Neural cell (in vitro differentiated cells): ENCODE measurements at regions not wholly inside any gene's neighbourhood (a gene's known extent, or its start where the extent isn't known, plus 50 kb on each side); places are given as distances from the start of the nearest gene placed in this dataset.

Experiments
- H2AFZ ChIP-seq: fragments of 200-600, 300-800 bp; sonication (generic), shearing (Covaris generic); 2 replicates; pipeline ENCODE4 v1.6.0; 2014; ENCODE audit warnings: low read depth, mild to moderate bottlenecking, antibody characterized with exemption, low read length, moderate library complexity
- H3F3A ChIP-seq: fragments of 200-600 bp; shearing (Covaris generic); 2 replicates; pipeline ENCODE4 v1.6.1; 2016; ENCODE audit warnings: mild to moderate bottlenecking, moderate library complexity, mixed read lengths, antibody characterized with exemption, low read length; ENCODE audit not compliant: insufficient read depth, poor library complexity, severe bottlenecking
- H3K27ac ChIP-seq: fragments of 200-600, 300-800 bp; sonication (generic), shearing (Covaris generic); 2 replicates; pipeline ENCODE4 v1.5.1; 2014; ENCODE audit warnings: mild to moderate bottlenecking, low read length, moderate library complexity
- H3K27me3 ChIP-seq: fragments of 300-800, 200-600 bp; sonication (generic), shearing (Covaris generic); 2 replicates; pipeline ENCODE4 v1.6.0; 2014; ENCODE audit warnings: mild to moderate bottlenecking, low read depth, low read length, moderate library complexity; ENCODE audit not compliant: insufficient read depth
- H3K36me3 ChIP-seq: fragments of 300-800, 200-600 bp; sonication (generic), shearing (Covaris generic); 2 replicates; pipeline ENCODE4 v1.5.1; 2014; ENCODE audit warnings: mild to moderate bottlenecking, antibody characterized with exemption, low read length, moderate library complexity; ENCODE audit not compliant: insufficient read depth
- H3K4me2 ChIP-seq: fragments of 300-800, 200-600 bp; sonication (generic), shearing (Covaris generic); 2 replicates; pipeline ENCODE4 v1.6.0; 2014; ENCODE audit warnings: mild to moderate bottlenecking, low read length
- H3K4me3 ChIP-seq: fragments of 300-800, 200-600 bp; sonication (generic), shearing (Covaris generic); 2 replicates; pipeline ENCODE4 v1.5.1; 2014; ENCODE audit warnings: mild to moderate bottlenecking, low read length, moderate library complexity
- H3K79me2 ChIP-seq: fragments of 200-600 bp; shearing (Covaris generic); replicated peaks from 2 replicates; pipeline ENCODE4 v1.6.0; 2014; ENCODE audit warnings: mild to moderate bottlenecking, low read length, moderate library complexity; ENCODE audit not compliant: insufficient read depth
- H3K9ac ChIP-seq: fragments of 300-800, 200-600 bp; sonication (generic), shearing (Covaris generic); 2 replicates; pipeline ENCODE4 v1.6.1; 2016; ENCODE audit warnings: mild to moderate bottlenecking, low read length, mixed read lengths
- H3K9me2 ChIP-seq: fragments of 200-600 bp; shearing (Covaris generic); 2 replicates; pipeline ENCODE4 v1.6.1; 2016; ENCODE audit warnings: mild to moderate bottlenecking, low read length, mixed read lengths; ENCODE audit not compliant: insufficient read depth
- H3K9me3 ChIP-seq: fragments of 200-600, 300-800 bp; sonication (generic), shearing (Covaris generic); 2 replicates; pipeline ENCODE4 v1.6.1; 2016; ENCODE audit warnings: mild to moderate bottlenecking, mixed run types, low read length, moderate library complexity, mixed read lengths
- H4K20me1 ChIP-seq: fragments of 200-600 bp; shearing (Covaris generic); 2 replicates; pipeline ENCODE4 v1.6.1; 2016; ENCODE audit warnings: mild to moderate bottlenecking, mixed run types; ENCODE audit not compliant: insufficient read depth
- EP300 ChIP-seq: fragments of 450-650 bp; conservative IDR thresholded peaks from 2 replicates; pipeline ENCODE4 v1.6.1; 2014; ENCODE audit warnings: antibody characterized with exemption, mild to moderate bottlenecking, moderate library complexity; ENCODE audit not compliant: poor library complexity, severe bottlenecking
- EZH2 ChIP-seq: fragments of 200-600, 300-800 bp; shearing (Covaris generic), sonication (generic); IDR thresholded peaks from 2 replicates; pipeline ENCODE4 v1.6.1; 2014; ENCODE audit warnings: antibody characterized with exemption, low read length, borderline replicate concordance, mild to moderate bottlenecking; ENCODE audit not compliant: insufficient read depth, poor library complexity, severe bottlenecking
- MXI1 ChIP-seq: fragments of 450-650 bp; conservative IDR thresholded peaks from 2 replicates; pipeline ENCODE4 v1.6.1; 2014; ENCODE audit warnings: antibody characterized with exemption, mild to moderate bottlenecking; ENCODE audit not compliant: poor library complexity, severe bottlenecking
- POLR2AphosphoS5 ChIP-seq: IDR thresholded peaks from 2 replicates; pipeline ENCODE4 v1.6.1; 2012
- RAD21 ChIP-seq: fragments of 450-650 bp; conservative IDR thresholded peaks from 2 replicates; pipeline ENCODE4 v1.6.1; 2014; ENCODE audit warnings: antibody characterized with exemption, mild to moderate bottlenecking, moderate library complexity
- REST ChIP-seq: IDR thresholded peaks from 2 replicates; pipeline ENCODE4 v1.6.1; 2012; ENCODE audit warnings: borderline replicate concordance
- SMC3 ChIP-seq: fragments of 450-650 bp; conservative IDR thresholded peaks from 2 replicates; pipeline ENCODE4 v1.6.1; 2014; ENCODE audit warnings: antibody characterized with exemption, mild to moderate bottlenecking, moderate library complexity; ENCODE audit not compliant: poor library complexity
- TAF1 ChIP-seq: IDR thresholded peaks from 2 replicates; pipeline ENCODE4 v1.6.1; 2012; ENCODE audit warnings: low read depth
- TF ChIP-seq, protein P1 (sequence below): fragments of 450-650 bp; IDR thresholded peaks from 2 replicates; pipeline ENCODE4 v1.5.1; 2014; ENCODE audit warnings: antibody characterized with exemption, mild to moderate bottlenecking, moderate library complexity; ENCODE audit not compliant: poor library complexity, severe bottlenecking

DNA sequence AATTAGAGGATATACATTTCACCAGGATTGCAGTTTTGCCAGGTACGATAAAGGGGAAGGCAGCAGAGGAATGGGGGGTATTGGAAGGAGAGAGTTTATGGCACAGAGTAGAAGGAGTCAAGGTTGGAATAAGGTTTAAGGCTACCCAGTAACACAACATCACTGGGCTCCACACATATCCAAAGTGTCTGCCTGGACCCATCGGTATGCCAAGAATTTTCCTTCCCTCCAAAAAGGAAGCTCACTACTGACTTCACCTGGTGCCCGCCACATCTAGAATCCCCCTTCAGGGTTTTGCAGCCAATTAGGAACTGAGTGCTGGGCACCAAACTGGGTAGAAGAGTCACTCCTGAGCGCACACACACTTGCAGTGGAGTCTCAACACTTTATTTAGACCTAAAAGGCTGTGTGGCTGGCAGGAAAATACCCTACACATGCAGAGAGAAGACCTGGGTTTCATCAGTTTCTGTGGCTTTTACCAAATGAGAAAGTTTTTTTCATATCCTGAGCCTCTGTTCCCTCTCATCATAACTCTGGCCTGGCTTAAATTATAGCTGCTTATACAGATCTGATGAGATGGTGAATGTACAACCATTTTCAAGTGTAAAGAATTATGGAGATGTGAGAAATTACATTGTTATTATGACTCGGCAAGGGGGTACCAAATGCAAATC is 190.8 kb upstream of the LPP start:
- no peak for TF ChIP-seq REST
- TF ChIP-seq RAD21 = no peak
- no peak for TF ChIP-seq MXI1
- TF ChIP-seq POLR2AphosphoS5 = no peak
- TF ChIP-seq, protein P1, sequence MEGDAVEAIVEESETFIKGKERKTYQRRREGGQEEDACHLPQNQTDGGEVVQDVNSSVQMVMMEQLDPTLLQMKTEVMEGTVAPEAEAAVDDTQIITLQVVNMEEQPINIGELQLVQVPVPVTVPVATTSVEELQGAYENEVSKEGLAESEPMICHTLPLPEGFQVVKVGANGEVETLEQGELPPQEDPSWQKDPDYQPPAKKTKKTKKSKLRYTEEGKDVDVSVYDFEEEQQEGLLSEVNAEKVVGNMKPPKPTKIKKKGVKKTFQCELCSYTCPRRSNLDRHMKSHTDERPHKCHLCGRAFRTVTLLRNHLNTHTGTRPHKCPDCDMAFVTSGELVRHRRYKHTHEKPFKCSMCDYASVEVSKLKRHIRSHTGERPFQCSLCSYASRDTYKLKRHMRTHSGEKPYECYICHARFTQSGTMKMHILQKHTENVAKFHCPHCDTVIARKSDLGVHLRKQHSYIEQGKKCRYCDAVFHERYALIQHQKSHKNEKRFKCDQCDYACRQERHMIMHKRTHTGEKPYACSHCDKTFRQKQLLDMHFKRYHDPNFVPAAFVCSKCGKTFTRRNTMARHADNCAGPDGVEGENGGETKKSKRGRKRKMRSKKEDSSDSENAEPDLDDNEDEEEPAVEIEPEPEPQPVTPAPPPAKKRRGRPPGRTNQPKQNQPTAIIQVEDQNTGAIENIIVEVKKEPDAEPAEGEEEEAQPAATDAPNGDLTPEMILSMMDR = no peak
- TF ChIP-seq SMC3 = no peak
- TF ChIP-seq TAF1 = no peak
- no peak for TF ChIP-seq EP300
- no peak for TF ChIP-seq EZH2
- no peak overlapping the region for H3K4me3 ChIP-seq
- no peaks in the 10 kb centered on the region for H3K9me3 ChIP-seq
- no peaks in the 10 kb centered on the region for H3F3A ChIP-seq
- H2AFZ ChIP-seq = no peak overlapping the region
- no peaks in the 10 kb centered on the region for H3K36me3 ChIP-seq
- H3K9ac ChIP-seq = no peak overlapping the region
- no peaks in the 10 kb centered on the region for H3K9me2 ChIP-seq
- no peak overlapping the region for H3K4me2 ChIP-seq
- H3K27ac ChIP-seq = no peak overlapping the region
- no peaks in the 10 kb centered on the region for H3K27me3 ChIP-seq
- no peaks in the 10 kb centered on the region for H4K20me1 ChIP-seq
- H3K79me2 ChIP-seq = no peaks in the 10 kb centered on the region

DNA sequence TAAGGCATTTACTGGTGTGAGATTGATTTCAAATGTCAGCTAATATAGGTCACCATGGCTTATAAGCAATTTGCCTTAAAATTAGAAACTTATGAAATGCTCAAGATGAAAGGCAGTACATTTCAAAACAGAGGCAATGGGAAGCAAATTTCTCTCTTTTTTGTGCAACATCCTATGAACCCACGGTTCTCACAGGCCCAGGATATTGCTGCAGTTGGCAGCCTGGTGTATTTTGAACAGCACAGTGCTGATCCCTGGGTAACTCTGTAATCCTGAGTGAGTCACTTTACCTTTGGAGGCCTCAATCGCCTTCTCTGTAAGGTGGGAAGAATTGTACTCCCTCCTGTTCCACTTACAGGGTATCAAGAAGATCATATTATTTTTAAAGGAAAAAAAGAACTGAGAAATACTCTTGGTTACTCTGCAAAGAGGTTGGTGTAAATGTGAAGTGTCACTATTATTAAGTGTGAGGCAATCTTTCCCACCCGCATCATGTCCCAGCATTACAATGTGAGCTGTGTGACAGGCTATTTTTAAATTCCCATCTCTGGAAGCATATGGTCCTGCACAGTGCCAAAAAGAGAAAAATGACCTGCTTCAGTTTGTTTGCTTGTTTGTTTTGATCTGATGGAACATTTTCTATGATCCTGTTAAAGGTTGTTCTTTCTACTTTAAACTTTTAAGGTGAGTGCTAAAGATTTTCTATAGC is 190.1 kb upstream of the LPP start:
- H3K9me2 ChIP-seq = no peaks in the 10 kb centered on the region
- H2AFZ ChIP-seq = no peak overlapping the region
- H3K27me3 ChIP-seq = no peaks in the 10 kb centered on the region
- TF ChIP-seq EP300 (no peak), MXI1 (no peak), RAD21 (no peak), POLR2AphosphoS5 (no peak), SMC3 (no peak), REST (no peak), TAF1 (no peak), EZH2 (no peak)
- TF ChIP-seq, protein P1 = no peak
- no peak overlapping the region for H3K27ac ChIP-seq
- no peaks in the 10 kb centered on the region for H4K20me1 ChIP-seq
- no peaks in the 10 kb centered on the region for H3K9me3 ChIP-seq
- H3K9ac ChIP-seq = no peak overlapping the region
- H3K4me2 ChIP-seq = no peak overlapping the region
- no peaks in the 10 kb centered on the region for H3F3A ChIP-seq
- no peaks in the 10 kb centered on the region for H3K79me2 ChIP-seq
- no peaks in the 10 kb centered on the region for H3K36me3 ChIP-seq
- H3K4me3 ChIP-seq = no peak overlapping the region
